Dendritic cell treated with granulocyte-macrophage colony-stimulating factor and Interleukin-4, amounts not matched to agents 40 ng/mL and 50 ng/mL, for 4 days (primary cell): ENCODE measurements at regions not wholly inside any gene's neighbourhood (a gene's known extent, or its start where the extent isn't known, plus 50 kb on each side); places are given as distances from the start of the nearest gene placed in this dataset.

ENCODE experiments used
- H3K27ac Mint-ChIP-seq: one replicate; pipeline ENCODE4 v1.8.0; 2022; ENCODE audit warnings: mild to moderate bottlenecking, mixed read lengths
- H3K27me3 Mint-ChIP-seq: one replicate; pipeline ENCODE4 v1.8.0; 2022; ENCODE audit warnings: mild to moderate bottlenecking, mixed read lengths
- H3K36me3 Mint-ChIP-seq: one replicate; pipeline ENCODE4 v1.8.0; 2022; ENCODE audit warnings: low read depth, mixed read lengths
- H3K4me1 Mint-ChIP-seq: one replicate; pipeline ENCODE4 v1.8.0; 2022; ENCODE audit warnings: low read depth, mixed read lengths
- H3K4me3 Mint-ChIP-seq: one replicate; pipeline ENCODE4 v1.8.0; 2022; ENCODE audit warnings: mild to moderate bottlenecking, moderate library complexity, mixed read lengths
- H3K9me3 Mint-ChIP-seq: one replicate; pipeline ENCODE4 v1.8.0; 2022; ENCODE audit warnings: mixed read lengths
- intact Hi-C: fragments of 100-400 bp; cut with micrococcal nuclease; formaldehyde crosslinking; loops from one replicate; pipeline ENCODE4 v1.15.0; 2022

GRCh38 chr14:50051106-50051505 lies 65.3 kb downstream of the VCPKMT start:
- no peaks in the 10 kb centered on the region for H3K9me3 Mint-ChIP-seq
- H3K36me3 Mint-ChIP-seq = no peaks in the 10 kb centered on the region
- H3K4me3 Mint-ChIP-seq = no peak overlapping the region
- no peak overlapping the region for H3K27ac Mint-ChIP-seq
- intact Hi-C loops = no loop called here
- peaks cover 26% of the 10 kb centered on the region for H3K4me1 Mint-ChIP-seq
- no peaks in the 10 kb centered on the region for H3K27me3 Mint-ChIP-seq

GRCh38 chr14:50051706-50052105 lies 64.7 kb downstream of the VCPKMT start:
- H3K4me3 Mint-ChIP-seq = no peak overlapping the region
- intact Hi-C loops = no loop called here
- no peaks in the 10 kb centered on the region for H3K9me3 Mint-ChIP-seq
- H3K36me3 Mint-ChIP-seq = no peaks in the 10 kb centered on the region
- H3K4me1 Mint-ChIP-seq = peaks cover 26% of the 10 kb centered on the region
- no peak overlapping the region for H3K27ac Mint-ChIP-seq
- H3K27me3 Mint-ChIP-seq = no peaks in the 10 kb centered on the region

- Mint-ChIP-seq H3K36me3 (no peaks in the 10 kb centered on the region), H3K9me3 (no peaks in the 10 kb centered on the region), H3K4me3 (no peak overlapping the region), H3K27ac (no peak overlapping the region), H3K27me3 (no peaks in the 10 kb centered on the region), H3K4me1 (peaks cover 26% of the 10 kb centered on the region)
- intact Hi-C loops = no loop called here
Measured at GRCh38 chr14:50052517-50052916, 63.9 kb downstream of the VCPKMT start.

- no peaks in the 10 kb centered on the region for H3K27me3 Mint-ChIP-seq
- H3K9me3 Mint-ChIP-seq = no peaks in the 10 kb centered on the region
- intact Hi-C loops = no loop called here
- no peak overlapping the region for H3K27ac Mint-ChIP-seq
- no peak overlapping the region for H3K4me3 Mint-ChIP-seq
- peaks cover 25% of the 10 kb centered on the region for H3K4me1 Mint-ChIP-seq
- H3K36me3 Mint-ChIP-seq = no peaks in the 10 kb centered on the region
Measured at GRCh38 chr14:50053935-50054334, 62.4 kb downstream of the VCPKMT start.

- Mint-ChIP-seq H3K27me3 (no peaks in the 10 kb centered on the region), H3K4me3 (no peak overlapping the region), H3K27ac (peak overlapping the region; percentile 80), H3K36me3 (no peaks in the 10 kb centered on the region), H3K9me3 (no peaks in the 10 kb centered on the region), H3K4me1 (peaks cover 42% of the 10 kb centered on the region)
- intact Hi-C loops = no loop called here
Measured at GRCh38 chr14:50055461-50056228, 60.7 kb downstream of the VCPKMT start.

- intact Hi-C loops = no loop called here
- Mint-ChIP-seq H3K36me3 (no peaks in the 10 kb centered on the region), H3K27me3 (no peaks in the 10 kb centered on the region), H3K27ac (peak overlapping the region; percentile 80), H3K9me3 (no peaks in the 10 kb centered on the region), H3K4me1 (peaks cover 50% of the 10 kb centered on the region), H3K4me3 (no peak overlapping the region)
Measured at GRCh38 chr14:50056435-50056834, 59.9 kb downstream of the VCPKMT start.

- Mint-ChIP-seq H3K27me3 (no peaks in the 10 kb centered on the region), H3K9me3 (no peaks in the 10 kb centered on the region), H3K4me1 (peaks cover 58% of the 10 kb centered on the region), H3K27ac (peak overlapping the region; percentile 80), H3K4me3 (no peak overlapping the region), H3K36me3 (no peaks in the 10 kb centered on the region)
- intact Hi-C loops = no loop called here
Measured at GRCh38 chr14:50057331-50057730, 59.0 kb downstream of the VCPKMT start.

GRCh38 chr14:50058113-50058512 lies 58.3 kb downstream of the VCPKMT start:
- Mint-ChIP-seq H3K4me3 (no peak overlapping the region), H3K27me3 (no peaks in the 10 kb centered on the region), H3K27ac (peak overlapping the region; percentile 80), H3K4me1 (peaks cover 66% of the 10 kb centered on the region), H3K9me3 (no peaks in the 10 kb centered on the region), H3K36me3 (no peaks in the 10 kb centered on the region)
- intact Hi-C loops = no loop called here
